HuH-7.5 (cell line): ENCODE measurements at regions not wholly inside any gene's neighbourhood (a gene's known extent, or its start where the extent isn't known, plus 50 kb on each side); places are given as distances from the start of the nearest gene placed in this dataset.

Source experiments
- DNase-seq: peaks from one replicate; pipeline ENCODE4 v3.0.0; 2011; ENCODE audit warnings: low spot score

GRCh38 chr6:137758661-137759060, 108.4 kb upstream of the TNFAIP3 start:
- DNase-seq: no peak

GRCh38 chr6:137759624-137760023, 107.4 kb upstream of the TNFAIP3 start:
- no peak for DNase-seq

- no peak for DNase-seq
Observed at GRCh38 chr6:137761072-137761471, 106.0 kb upstream of the TNFAIP3 start.

GRCh38 chr6:137761487-137761886, 105.6 kb upstream of the TNFAIP3 start:
- DNase-seq: no peak

GRCh38 chr6:137762168-137763090, 104.6 kb upstream of the TNFAIP3 start:
- DNase-seq: no peak

- no peak for DNase-seq
Observed at GRCh38 chr6:137763436-137763835, 103.6 kb upstream of the TNFAIP3 start.

GRCh38 chr6:137763886-137764285, 103.2 kb upstream of the TNFAIP3 start:
- no peak for DNase-seq

- no peak for DNase-seq
Observed at GRCh38 chr6:137764464-137764863, 102.6 kb upstream of the TNFAIP3 start.

GRCh38 chr6:137765059-137765458, 102.0 kb upstream of the TNFAIP3 start:
- DNase-seq: no peak

- no peak for DNase-seq
Observed at GRCh38 chr6:137766596-137767370, 100.3 kb upstream of the TNFAIP3 start.

- DNase-seq: no peak
Observed at GRCh38 chr6:137767465-137767864, 99.6 kb upstream of the TNFAIP3 start.

- no peak for DNase-seq
Observed at GRCh38 chr6:137767911-137768690, 99.0 kb upstream of the TNFAIP3 start.

- no peak for DNase-seq
Observed at GRCh38 chr6:137768935-137769334, 98.1 kb upstream of the TNFAIP3 start.

- DNase-seq: no peak
Observed at GRCh38 chr6:137769797-137770362, 97.2 kb upstream of the TNFAIP3 start.

- DNase-seq: no peak
Observed at GRCh38 chr6:137772541-137773250, 94.4 kb upstream of the TNFAIP3 start.

GRCh38 chr6:137775227-137775626, 91.8 kb upstream of the TNFAIP3 start:
- no peak for DNase-seq

GRCh38 chr6:137775720-137776119, 91.3 kb upstream of the TNFAIP3 start:
- no peak for DNase-seq

- DNase-seq: no peak
Observed at GRCh38 chr6:137776256-137776655, 90.8 kb upstream of the TNFAIP3 start.

- DNase-seq: no peak
Observed at GRCh38 chr6:137776786-137777686, 90.0 kb upstream of the TNFAIP3 start.

- no peak for DNase-seq
Observed at GRCh38 chr6:137777687-137778075, 89.4 kb upstream of the TNFAIP3 start.
